Mucosa of rectum (tissue), 2 donors: ENCODE measurements at regions not wholly inside any gene's neighbourhood (a gene's known extent, or its start where the extent isn't known, plus 50 kb on each side); places are given as distances from the start of the nearest gene placed in this dataset.

ENCODE experiments used
- H3K27ac ChIP-seq, 2 donors: one replicate each; pipeline ENCODE4 v1.7.0; 2013; ENCODE audit warnings: inconsistent platforms in 2 of 2, low read depth in 2 of 2, low read length in 2 of 2
- H3K27me3 ChIP-seq, 2 donors: one replicate each; pipeline ENCODE4 v1.7.0; 2013; ENCODE audit warnings: low read length in 2 of 2; ENCODE audit not compliant: control insufficient read depth in 2 of 2, insufficient read depth in 2 of 2
- H3K36me3 ChIP-seq, 2 donors: one replicate each; pipeline ENCODE4 v1.7.0; 2013; ENCODE audit warnings: low read length in 2 of 2; ENCODE audit not compliant: control insufficient read depth in 2 of 2, insufficient read depth in 2 of 2
- H3K4me1 ChIP-seq, 2 donors: one replicate each; pipeline ENCODE4 v1.7.0; 2013; ENCODE audit warnings: low read length in 2 of 2, mild to moderate bottlenecking in 1 of 2; ENCODE audit not compliant: control insufficient read depth in 2 of 2, insufficient read depth in 2 of 2
- H3K4me3 ChIP-seq, 2 donors: one replicate each; pipeline ENCODE4 v1.7.0; 2013; ENCODE audit warnings: low read length in 2 of 2
- H3K9ac ChIP-seq, 2 donors: one replicate each; pipeline ENCODE4 v1.7.0; 2013; ENCODE audit warnings: low read length in 2 of 2, low read depth in 1 of 2, mild to moderate bottlenecking in 1 of 2
- H3K9me3 ChIP-seq, 2 donors: one replicate each; pipeline ENCODE4 v1.7.0; 2013; ENCODE audit warnings: low read length in 2 of 2; ENCODE audit not compliant: control insufficient read depth in 2 of 2
- donor health status: healthy.
- donor health status: Normal muscosa, but diverticular disease.

DNA sequence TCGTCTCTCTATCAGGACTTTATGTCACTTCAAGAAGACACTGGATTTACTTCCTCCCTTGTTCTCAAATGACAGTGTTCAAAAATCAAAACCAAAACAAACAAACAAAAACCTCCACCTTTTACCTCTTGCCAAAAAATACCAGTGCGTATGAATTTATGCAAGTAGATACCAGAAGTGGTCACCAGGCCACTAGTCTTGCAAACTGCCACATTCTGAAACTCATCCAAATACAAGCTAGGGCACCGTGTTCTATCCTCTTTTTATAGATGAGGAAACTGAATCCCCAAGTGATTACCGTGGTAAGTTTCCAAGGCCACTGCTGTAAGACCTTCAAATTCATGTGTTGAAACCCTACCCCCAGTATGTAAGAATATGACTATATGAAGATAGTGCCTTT lies 343.9 kb upstream of the KITLG start:
- no peaks in the 10 kb centered on the region for H3K36me3 ChIP-seq
- H3K27me3 ChIP-seq, result no peaks in the 10 kb centered on the region
- no peak overlapping the region for H3K4me3 ChIP-seq
- H3K27ac ChIP-seq, result no peak overlapping the region
- peaks cover 3 to 9% of the 10 kb centered on the region in 2 donors for H3K4me1 ChIP-seq
- no peaks in the 10 kb centered on the region for H3K9me3 ChIP-seq
- no peak overlapping the region for H3K9ac ChIP-seq

DNA sequence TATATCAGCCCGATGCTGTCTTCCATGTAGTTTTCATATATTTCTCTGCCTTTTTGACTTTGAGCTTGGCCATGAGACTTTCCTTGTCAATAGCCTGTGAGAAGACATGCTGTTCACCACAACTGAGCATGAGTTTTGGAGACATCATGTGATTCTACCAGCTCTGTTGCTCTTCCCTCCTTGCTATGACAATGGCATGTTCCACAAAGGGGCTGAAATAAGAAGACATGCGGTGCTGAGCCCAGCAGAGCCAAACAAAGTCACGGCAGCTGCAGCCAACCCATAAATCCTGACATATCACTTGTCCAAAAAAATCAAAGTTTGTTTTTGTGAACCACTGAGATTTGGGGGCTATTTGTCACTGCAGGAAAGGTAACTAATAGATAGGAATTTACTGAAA lies 343.4 kb upstream of the KITLG start:
- no peak overlapping the region for H3K27ac ChIP-seq

DNA sequence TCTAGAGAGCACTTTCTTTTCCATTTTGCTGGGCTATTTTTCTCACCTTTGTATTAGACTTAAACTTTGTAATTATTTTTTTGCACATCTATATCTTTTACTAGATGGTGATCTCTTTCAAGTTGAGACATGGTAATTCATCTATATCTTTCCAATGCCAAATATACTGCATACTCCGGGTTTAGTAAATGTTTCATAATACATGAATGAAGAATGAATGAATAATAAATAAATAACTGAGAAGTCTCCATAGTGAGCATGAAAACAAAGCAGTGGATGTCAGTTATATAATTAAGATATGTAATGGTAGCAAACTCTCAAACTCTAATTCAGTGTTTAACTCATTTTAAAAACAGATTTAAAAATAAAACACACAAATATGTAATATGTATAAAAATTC lies 342.5 kb upstream of the KITLG start:
- Histone ChIP-seq H3K9me3 (no peaks in the 10 kb centered on the region), H3K4me1 (peaks cover 3 to 9% of the 10 kb centered on the region in 2 donors), H3K4me3 (no peak overlapping the region), H3K27ac (no peak overlapping the region), H3K27me3 (no peaks in the 10 kb centered on the region), H3K36me3 (no peaks in the 10 kb centered on the region), H3K9ac (no peak overlapping the region)

More for the DNA sequence above, 343.4 kb upstream of the KITLG start:
- Histone ChIP-seq H3K27me3 (no peaks in the 10 kb centered on the region), H3K9ac (no peak overlapping the region), H3K9me3 (no peaks in the 10 kb centered on the region), H3K4me1 (peaks cover 3 to 9% of the 10 kb centered on the region in 2 donors), H3K4me3 (no peak overlapping the region), H3K36me3 (no peaks in the 10 kb centered on the region)

DNA sequence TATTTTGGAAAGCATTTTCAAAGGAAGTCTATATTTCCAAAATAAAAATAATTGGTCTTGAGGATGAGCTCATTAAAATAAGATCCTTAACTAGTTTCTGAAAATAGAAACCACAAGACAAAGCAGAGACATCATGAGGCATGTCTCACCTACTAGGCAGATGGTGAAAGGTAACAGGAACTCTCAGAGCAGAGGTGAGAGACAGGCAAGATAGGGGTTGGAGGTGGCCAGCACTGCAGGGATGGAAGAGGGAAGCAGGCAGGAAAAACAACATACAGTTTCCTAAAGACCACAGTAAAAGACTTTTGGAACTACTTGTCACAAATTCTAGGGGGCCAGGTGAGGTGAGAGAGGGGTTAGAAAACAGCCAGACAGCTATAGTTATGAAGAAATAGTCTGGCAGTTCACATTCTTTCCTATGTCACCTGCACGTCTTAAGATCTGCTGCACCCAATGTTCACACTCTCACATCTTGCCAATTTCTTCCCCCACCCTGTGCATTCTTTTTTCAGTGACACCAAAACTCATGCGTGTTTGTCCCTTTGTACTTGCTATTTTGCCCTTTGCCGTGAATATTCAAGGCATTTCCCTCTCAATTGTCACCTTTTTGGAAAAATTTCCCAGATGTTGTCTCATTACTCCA lies 341.7 kb upstream of the KITLG start:
- H3K9me3 ChIP-seq, result no peaks in the 10 kb centered on the region
- H3K9ac ChIP-seq, result no peak overlapping the region
- no peaks in the 10 kb centered on the region for H3K27me3 ChIP-seq

DNA sequence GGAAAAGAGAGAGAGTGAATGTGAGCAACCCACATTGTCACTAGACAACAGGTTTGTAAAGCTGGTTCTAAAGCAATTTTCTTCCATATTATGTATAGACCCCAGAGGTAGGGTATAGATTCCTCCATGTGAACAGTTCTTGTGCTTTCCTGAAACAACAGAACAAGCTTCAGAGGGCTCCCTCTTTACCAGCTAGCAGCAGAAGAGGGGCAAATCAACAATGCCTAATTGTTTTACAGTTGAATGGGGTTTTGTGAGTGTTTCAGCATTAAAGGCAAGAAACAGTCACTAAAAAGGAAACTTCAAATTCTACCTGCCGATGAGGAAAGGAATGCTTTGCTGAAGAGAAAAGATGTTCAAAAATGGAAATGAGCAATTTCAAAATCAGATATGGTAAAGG lies 341.2 kb upstream of the KITLG start:
- H3K9ac ChIP-seq, result no peak overlapping the region
- H3K27me3 ChIP-seq, result no peaks in the 10 kb centered on the region
- H3K4me3 ChIP-seq, result no peak overlapping the region
- H3K9me3 ChIP-seq, result no peaks in the 10 kb centered on the region
- no peaks in the 10 kb centered on the region for H3K36me3 ChIP-seq
- no peak overlapping the region for H3K27ac ChIP-seq
- H3K4me1 ChIP-seq, result peaks cover 0 to 5% of the 10 kb centered on the region in 2 donors

More for the DNA sequence above, 341.7 kb upstream of the KITLG start:
- H3K4me3 ChIP-seq, result no peak overlapping the region
- no peaks in the 10 kb centered on the region for H3K36me3 ChIP-seq
- peaks cover 3 to 9% of the 10 kb centered on the region in 2 donors for H3K4me1 ChIP-seq
- no peak overlapping the region for H3K27ac ChIP-seq

DNA sequence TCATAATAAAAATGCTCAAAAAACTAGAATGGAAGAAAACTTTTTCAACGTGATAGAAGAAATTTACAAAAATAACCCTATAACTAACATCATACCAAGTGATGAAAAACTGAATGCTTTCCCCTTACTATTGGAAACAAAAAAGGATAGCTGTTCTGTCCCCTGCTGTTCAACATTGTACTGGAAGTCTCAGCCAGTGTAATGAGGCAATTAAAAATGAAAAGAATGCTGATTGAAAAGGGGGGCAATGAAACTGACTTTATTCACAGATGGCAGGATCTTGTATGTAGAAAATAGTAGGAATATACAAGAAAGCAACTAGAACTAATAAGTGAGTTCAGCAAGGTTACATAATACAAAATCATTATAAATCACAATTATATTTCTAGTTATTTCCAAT lies 337.9 kb upstream of the KITLG start:
- no peak overlapping the region for H3K27ac ChIP-seq
- H3K4me3 ChIP-seq, result no peak overlapping the region
- H3K27me3 ChIP-seq, result no peaks in the 10 kb centered on the region
- H3K4me1 ChIP-seq, result no peaks in the 10 kb centered on the region
- no peak overlapping the region for H3K9ac ChIP-seq
- no peaks in the 10 kb centered on the region for H3K9me3 ChIP-seq
- H3K36me3 ChIP-seq, result no peaks in the 10 kb centered on the region

DNA sequence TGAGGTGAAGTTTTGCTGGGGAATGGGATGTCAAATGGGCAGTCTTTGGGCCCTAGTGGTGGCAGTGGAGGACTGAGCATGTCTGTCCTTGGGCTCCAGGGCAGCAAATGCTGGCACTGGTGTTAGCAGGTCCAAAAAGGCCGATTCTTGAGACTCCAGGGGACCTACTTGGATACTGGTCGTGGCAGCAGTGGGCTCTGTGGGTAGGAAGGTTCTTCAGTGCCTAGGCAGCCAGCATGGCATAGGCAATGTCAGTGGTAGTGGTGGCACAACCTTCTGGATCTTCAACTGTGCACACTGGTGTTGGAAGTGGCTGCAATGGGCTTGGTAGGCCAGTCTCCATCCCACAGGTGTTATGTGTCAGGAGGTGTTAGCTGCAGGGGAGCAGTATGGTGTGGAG lies 334.7 kb upstream of the KITLG start:
- no peaks in the 10 kb centered on the region for H3K9me3 ChIP-seq
- H3K27me3 ChIP-seq, result no peaks in the 10 kb centered on the region
- H3K36me3 ChIP-seq, result no peaks in the 10 kb centered on the region
- no peak overlapping the region for H3K27ac ChIP-seq
- no peaks in the 10 kb centered on the region for H3K4me1 ChIP-seq
- no peak overlapping the region for H3K4me3 ChIP-seq
- H3K9ac ChIP-seq, result no peak overlapping the region

DNA sequence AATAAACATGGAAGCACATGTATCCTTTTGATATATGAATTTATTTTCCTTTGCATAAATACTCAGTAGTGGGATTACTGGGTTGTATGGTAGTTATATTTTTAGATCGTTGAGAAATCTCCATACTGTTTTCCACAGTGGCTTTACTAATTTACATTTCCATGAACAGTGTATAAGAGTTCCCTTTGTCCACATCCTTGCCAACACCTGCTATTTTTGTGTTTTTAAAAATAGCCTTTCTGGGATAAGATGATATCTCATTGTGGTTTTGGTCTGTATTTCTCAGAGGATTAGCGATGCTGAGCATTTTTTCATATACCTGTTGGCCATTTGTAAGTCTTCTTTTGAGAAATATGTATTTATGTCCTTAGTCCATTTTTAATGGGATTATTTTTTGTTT lies 329.2 kb upstream of the KITLG start:
- Histone ChIP-seq H3K27ac (no peak overlapping the region), H3K27me3 (no peaks in the 10 kb centered on the region), H3K9me3 (no peaks in the 10 kb centered on the region), H3K36me3 (no peaks in the 10 kb centered on the region), H3K4me3 (no peak overlapping the region), H3K4me1 (no peaks in the 10 kb centered on the region), H3K9ac (no peak overlapping the region)

DNA sequence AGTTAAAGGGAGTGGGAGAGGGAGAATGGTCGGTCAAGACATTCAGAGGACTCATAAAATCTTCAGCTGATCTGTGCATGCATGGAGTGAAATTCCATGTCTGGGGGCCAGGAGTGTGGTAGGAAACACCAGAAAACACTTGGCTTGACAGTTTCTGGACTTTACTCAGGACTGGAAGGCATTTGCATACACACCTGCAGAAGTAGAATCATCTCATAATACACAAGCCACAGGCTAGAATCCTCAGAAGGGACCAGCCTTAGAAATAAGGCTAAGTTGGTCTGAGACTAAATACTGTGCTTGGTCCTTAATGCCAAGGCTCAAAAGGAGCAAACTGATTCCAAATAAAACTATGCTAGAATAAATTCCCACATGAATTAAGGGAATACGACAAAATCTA lies 328.1 kb upstream of the KITLG start:
- Histone ChIP-seq H3K9ac (no peak overlapping the region), H3K36me3 (no peaks in the 10 kb centered on the region), H3K4me1 (no peaks in the 10 kb centered on the region), H3K27me3 (no peaks in the 10 kb centered on the region), H3K4me3 (no peak overlapping the region), H3K9me3 (no peaks in the 10 kb centered on the region), H3K27ac (no peak overlapping the region)

DNA sequence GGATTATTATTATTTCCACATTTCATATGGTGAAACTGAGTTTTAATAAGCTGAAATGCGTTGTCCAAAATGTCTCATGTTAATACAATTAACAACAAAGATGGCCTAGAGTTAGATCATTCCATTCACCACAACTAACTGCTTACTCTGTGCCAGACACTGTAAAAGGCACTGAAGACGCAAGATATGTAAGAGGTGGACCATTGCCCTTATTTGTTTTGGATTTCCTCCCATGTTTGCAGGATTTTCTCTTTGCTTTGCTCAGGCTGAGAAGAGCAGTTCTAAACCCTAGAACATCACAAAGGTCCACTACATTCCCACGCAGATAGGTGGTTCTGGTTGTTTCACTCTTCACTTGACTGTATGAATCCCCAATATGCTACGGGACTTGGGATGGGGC lies 324.4 kb upstream of the KITLG start:
- Histone ChIP-seq H3K4me3 (no peak overlapping the region), H3K36me3 (no peaks in the 10 kb centered on the region), H3K27ac (no peak overlapping the region), H3K9me3 (no peaks in the 10 kb centered on the region), H3K4me1 (no peaks in the 10 kb centered on the region), H3K27me3 (no peaks in the 10 kb centered on the region), H3K9ac (no peak overlapping the region)

DNA sequence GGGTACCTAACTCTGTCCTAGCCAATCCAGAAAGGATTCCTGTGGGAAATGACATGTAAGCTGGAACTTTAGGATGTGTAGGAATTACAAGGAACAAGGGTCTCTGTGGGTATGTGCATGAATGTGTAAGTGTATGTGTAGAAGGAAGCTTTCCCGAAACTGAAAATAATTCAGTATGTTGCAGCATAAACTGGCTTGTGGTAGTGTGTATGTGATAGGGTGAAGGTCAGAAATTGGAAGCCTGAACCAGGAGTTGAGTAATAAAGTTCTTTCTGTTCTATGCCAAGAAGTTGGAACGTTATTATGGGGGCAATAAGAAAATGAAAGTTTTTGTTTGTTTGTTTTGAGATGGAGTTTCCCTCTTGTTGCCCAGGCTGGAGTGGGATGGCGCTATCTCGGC lies 323.1 kb upstream of the KITLG start:
- Histone ChIP-seq H3K9ac (no peak overlapping the region), H3K36me3 (no peaks in the 10 kb centered on the region), H3K27me3 (no peaks in the 10 kb centered on the region), H3K4me3 (no peak overlapping the region), H3K4me1 (no peaks in the 10 kb centered on the region), H3K9me3 (no peaks in the 10 kb centered on the region), H3K27ac (no peak overlapping the region)
